ENCODE measurements at regions not wholly inside any gene's neighbourhood (a gene's known extent, or its start where the extent isn't known, plus 50 kb on each side); places are given as distances from the start of the nearest gene placed in this dataset.
"Not testable (repeated sequence)": the region's sequence is repeated elsewhere in the genome, so short reads cannot be mapped to it uniquely, and the experiment has no call there.

DNA sequence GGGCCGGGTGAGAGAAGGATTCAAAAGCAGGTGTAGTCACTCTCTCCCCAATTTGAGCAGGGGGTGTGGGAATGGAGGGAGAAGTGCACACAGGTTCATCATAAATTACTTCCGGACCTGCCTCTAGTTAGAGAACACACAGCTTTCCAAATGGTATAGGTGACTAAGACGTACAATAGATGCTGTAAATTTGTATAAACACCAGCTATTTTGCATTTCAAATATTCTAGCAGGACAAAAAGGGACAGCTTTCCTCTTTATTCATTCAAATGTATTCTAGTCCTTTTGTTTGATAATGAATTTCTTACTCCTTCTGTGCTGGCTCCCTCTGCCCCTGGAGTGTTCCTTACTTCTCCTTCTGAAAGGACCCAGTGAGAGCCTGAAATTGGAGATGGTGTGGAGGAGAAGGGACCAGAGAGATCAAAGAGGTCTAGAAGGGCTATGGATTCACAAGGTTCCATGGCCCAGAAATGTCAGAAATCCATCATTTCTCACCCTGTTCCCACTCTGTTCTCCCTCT, 53.2 kb upstream of the SH3BP4 start:
- TF ChIP-seq, protein P1, sequence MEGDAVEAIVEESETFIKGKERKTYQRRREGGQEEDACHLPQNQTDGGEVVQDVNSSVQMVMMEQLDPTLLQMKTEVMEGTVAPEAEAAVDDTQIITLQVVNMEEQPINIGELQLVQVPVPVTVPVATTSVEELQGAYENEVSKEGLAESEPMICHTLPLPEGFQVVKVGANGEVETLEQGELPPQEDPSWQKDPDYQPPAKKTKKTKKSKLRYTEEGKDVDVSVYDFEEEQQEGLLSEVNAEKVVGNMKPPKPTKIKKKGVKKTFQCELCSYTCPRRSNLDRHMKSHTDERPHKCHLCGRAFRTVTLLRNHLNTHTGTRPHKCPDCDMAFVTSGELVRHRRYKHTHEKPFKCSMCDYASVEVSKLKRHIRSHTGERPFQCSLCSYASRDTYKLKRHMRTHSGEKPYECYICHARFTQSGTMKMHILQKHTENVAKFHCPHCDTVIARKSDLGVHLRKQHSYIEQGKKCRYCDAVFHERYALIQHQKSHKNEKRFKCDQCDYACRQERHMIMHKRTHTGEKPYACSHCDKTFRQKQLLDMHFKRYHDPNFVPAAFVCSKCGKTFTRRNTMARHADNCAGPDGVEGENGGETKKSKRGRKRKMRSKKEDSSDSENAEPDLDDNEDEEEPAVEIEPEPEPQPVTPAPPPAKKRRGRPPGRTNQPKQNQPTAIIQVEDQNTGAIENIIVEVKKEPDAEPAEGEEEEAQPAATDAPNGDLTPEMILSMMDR (IDR thresholded peaks at IDR 0.05; ENCODE audit: insufficient read depth, low read depth, low read length, missing control alignments) = no peak
- no peak overlapping the region for H3K4me3 ChIP-seq (ENCODE audit: low read length)
- no peak for DNase-seq (ENCODE audit: low read depth)

DNA sequence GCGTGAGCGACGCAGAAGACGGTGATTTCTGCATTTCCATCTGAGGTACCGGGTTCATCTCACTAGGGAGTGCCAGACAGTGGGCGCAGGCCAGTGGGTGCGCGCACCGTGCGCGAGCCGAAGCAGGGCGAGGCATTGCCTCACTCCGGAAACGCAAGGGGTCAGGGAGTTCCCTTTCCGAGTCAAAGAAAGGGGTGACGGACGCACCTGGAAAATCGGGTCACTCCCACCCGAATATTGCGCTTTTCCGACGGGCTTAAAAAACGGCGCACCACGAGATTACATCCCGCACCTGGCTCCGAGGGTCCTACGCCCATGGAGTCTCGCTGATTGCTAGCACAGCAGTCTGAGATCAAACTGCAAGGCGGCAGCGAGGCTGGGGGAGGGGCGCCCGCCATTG, 63.4 kb upstream of the SH3BP4 start:
- DNase-seq (ENCODE audit: low read depth) = not testable (repeated sequence)
- peak overlapping the region; percentile 21 for H3K4me3 ChIP-seq (ENCODE audit: low read length)

DNA sequence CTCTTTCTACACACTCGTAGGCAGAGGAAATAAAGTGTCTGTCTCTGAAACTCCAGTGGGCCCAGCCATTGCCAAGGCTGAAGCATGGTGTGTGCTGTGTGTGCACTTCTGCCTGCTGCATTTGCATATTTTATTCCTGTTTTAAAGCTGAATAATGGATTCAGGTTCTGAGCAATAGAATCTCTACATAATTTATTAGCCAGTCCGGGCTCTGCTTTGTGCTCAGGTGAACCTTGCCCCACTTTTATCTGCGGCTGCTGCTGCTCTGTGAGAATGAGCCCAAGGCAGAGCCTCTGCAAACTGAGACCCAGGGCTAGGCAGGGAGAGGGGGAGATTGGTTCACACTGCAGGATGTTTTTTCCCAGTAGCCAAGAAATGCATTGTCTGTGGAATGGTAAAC, 64.6 kb upstream of the SH3BP4 start:
- no peak overlapping the region for H3K4me3 ChIP-seq (ENCODE audit: low read length)
- TF ChIP-seq, protein P1 (IDR thresholded peaks at IDR 0.05; ENCODE audit: insufficient read depth, low read depth, low read length, missing control alignments) = no peak
- DNase-seq (ENCODE audit: low read depth) = no peak

DNA sequence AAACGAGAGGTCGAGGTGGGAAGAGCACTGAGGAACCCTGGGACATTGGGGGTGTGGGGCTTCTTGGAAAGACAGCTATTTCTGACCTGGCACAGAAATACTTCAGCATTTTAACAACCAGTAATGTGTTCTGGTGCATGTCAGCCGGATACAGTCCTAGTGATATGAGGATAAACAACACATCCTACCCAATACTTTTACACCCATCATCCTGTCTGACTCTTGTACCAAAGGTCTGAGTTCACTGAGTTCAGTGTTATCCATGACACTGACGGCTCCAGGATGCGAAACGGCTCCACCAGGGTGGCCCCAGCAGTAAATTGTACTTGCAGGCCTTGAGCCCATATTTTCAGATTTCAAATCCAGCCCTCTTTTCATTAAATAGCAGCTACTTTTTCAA, 65.9 kb upstream of the SH3BP4 start:
- TF ChIP-seq, protein P1 (IDR thresholded peaks at IDR 0.05; ENCODE audit: insufficient read depth, low read depth, low read length, missing control alignments) = no peak
- no peak for DNase-seq (ENCODE audit: low read depth)
- H3K4me3 ChIP-seq (ENCODE audit: low read length) = no peak overlapping the region

DNA sequence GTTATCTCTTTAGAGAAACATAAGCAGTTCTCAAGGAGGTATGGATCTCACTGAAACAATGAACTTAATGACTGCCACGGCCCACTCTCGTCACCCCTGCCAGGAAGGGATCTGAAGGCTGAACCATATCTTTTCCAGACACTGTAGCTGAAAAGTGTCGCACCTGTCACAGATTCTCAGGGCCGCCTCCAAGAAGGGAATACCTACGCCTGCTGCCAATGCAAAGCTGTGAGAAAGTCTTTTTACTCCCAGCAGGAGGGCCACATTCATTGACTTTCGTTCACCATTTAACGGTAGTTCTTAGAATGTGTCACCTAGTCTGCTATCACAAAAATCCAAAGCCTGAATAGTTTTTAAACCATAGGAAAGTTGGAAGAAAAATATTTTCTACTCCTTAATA, 66.7 kb upstream of the SH3BP4 start:
- TF ChIP-seq, protein P1 (IDR thresholded peaks at IDR 0.05; ENCODE audit: insufficient read depth, low read depth, low read length, missing control alignments) = no peak

DNA sequence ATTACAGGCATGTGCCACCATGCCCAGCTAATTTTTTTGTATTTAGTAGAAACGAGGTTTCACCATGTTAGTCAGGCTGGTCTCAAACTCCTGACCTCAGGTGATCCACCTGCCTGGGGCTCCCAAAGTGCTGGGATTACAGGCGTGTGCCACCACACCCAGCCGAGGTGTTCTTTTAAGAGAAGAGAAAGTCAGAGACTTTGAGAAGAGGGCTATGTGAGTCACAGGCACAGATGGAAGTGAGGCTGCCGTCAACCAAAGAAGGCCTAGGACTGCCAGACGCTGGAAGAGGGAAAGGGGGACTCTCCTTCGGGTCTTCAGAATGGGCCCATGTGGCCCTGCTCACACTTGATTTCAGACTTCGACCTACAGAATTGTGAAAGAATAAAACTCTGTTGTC, 67.2 kb upstream of the SH3BP4 start:
- DNase-seq (ENCODE audit: low read depth) = peak; percentile 38
- TF ChIP-seq, protein P1 (IDR thresholded peaks at IDR 0.05; ENCODE audit: insufficient read depth, low read depth, low read length, missing control alignments) = no peak
- H3K4me3 ChIP-seq (ENCODE audit: low read length) = no peak overlapping the region

More for the DNA sequence above, 66.7 kb upstream of the SH3BP4 start:
- no peak overlapping the region for H3K4me3 ChIP-seq (ENCODE audit: low read length)
- no peak for DNase-seq (ENCODE audit: low read depth)

DNA sequence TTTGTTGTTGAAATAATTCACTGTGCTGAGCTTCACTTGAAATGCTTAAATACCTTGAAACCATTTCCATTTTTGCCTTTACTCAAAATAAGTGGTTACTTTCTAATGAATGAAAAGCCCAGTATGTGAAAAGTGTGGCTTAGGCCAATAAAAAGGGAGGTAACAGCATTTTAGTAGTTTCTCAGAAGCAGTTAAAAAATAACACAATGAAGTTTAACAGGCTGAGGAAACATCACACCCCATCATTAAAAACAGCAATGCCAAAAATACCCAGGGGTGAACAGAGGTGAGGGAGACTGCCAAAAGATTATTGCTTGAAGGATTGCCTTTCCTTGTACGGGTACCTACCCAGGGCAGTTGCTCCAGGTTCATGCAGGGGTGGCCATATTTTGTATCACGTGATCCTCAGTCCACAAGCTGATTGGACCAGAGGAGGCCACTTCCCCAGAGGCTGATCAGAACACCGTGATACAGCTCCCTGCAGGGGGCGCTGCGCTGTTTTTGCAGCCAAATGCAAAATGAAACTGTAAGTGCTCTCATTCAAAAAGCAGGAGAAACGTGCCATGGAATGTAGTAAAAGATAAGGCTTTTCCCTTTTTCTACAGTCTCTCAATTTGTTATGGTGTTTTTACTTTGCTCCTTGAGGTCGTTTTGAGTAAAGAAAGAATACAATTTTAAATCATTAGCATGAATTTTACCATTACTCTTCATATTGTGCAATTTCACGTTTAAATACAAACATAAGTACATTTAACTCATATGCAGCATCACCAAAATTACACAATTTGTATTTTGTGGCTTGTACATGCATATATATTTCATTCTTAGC, 70.2 kb upstream of the SH3BP4 start:
- peak; percentile 92 for DNase-seq (ENCODE audit: low read depth)
- H3K4me3 ChIP-seq (ENCODE audit: low read length) = peak overlapping the region; percentile 10
- TF ChIP-seq, protein P1 (IDR thresholded peaks at IDR 0.05; ENCODE audit: insufficient read depth, low read depth, low read length, missing control alignments) = peak; percentile 85
